Liver (tissue), 7 donors: ENCODE measurements at regions not wholly inside any gene's neighbourhood (a gene's known extent, or its start where the extent isn't known, plus 50 kb on each side); places are given as distances from the start of the nearest gene placed in this dataset.

Experiments used
- DNase-seq: peaks from one replicate; pipeline ENCODE4 v3.0.0-alpha.2; 2017; ENCODE audit warnings: low spot score
- H3K27ac ChIP-seq, 2 donors: one replicate each; pipeline ENCODE4 v1.7.0; 2013; ENCODE audit warnings: inconsistent platforms in 2 of 2, low read length in 2 of 2, control low read depth in 1 of 2, low read depth in 1 of 2, mild to moderate bottlenecking in 1 of 2
- H3K27me3 ChIP-seq, 4 donors: one replicate each; pipeline versions ENCODE4 v1.6.1 to v1.7.0; 2013; ENCODE audit warnings: low read length in 3 of 4, inconsistent platforms in 1 of 4, mild to moderate bottlenecking in 1 of 4, moderate library complexity in 1 of 4; ENCODE audit not compliant: control insufficient read depth in 4 of 4, insufficient read depth in 4 of 4
- H3K36me3 ChIP-seq, 4 donors: one replicate each; pipeline versions ENCODE4 v1.6.1 to v1.7.0; 2013; ENCODE audit warnings: low read length in 3 of 4, mild to moderate bottlenecking in 3 of 4, low read depth in 1 of 4, moderate library complexity in 1 of 4; ENCODE audit not compliant: control insufficient read depth in 4 of 4, insufficient read depth in 3 of 4
- H3K4me1 ChIP-seq, 4 donors: one replicate each; pipeline versions ENCODE4 v1.6.1 to v1.7.0; 2013; ENCODE audit warnings: low read length in 3 of 4, mild to moderate bottlenecking in 3 of 4, moderate library complexity in 1 of 4; ENCODE audit not compliant: control insufficient read depth in 4 of 4, insufficient read depth in 4 of 4
- H3K4me3 ChIP-seq, 3 donors: one replicate each; pipeline versions ENCODE4 v1.6.1 to v1.7.0; 2013; ENCODE audit warnings: low read length in 3 of 3, control low read depth in 1 of 3, low read depth in 1 of 3, mild to moderate bottlenecking in 1 of 3
- H3K9ac ChIP-seq, 2 donors: one replicate each; pipeline ENCODE4 v1.7.0; 2013; ENCODE audit warnings: low read length in 2 of 2, mild to moderate bottlenecking in 2 of 2, moderate library complexity in 2 of 2, control low read depth in 1 of 2, low read depth in 1 of 2
- H3K9me3 ChIP-seq, 4 donors: one replicate each; pipeline versions ENCODE4 v1.6.1 to v1.7.0; 2013; ENCODE audit warnings: low read length in 3 of 4; ENCODE audit not compliant: control insufficient read depth in 4 of 4
- EGR1 ChIP-seq, 2 donors: IDR thresholded peaks; 2 replicates each; pipeline ENCODE4 v1.6.1; 2016 to 2018; ENCODE audit warnings: antibody characterized with exemption in 2 of 2, low read depth in 2 of 2
- FOXA1 ChIP-seq: IDR thresholded peaks from 2 replicates; pipeline ENCODE4 v1.6.1; 2016; ENCODE audit warnings: antibody characterized with exemption
- FOXA2 ChIP-seq: IDR thresholded peaks from 2 replicates; pipeline ENCODE4 v1.6.1; 2016; ENCODE audit warnings: antibody characterized with exemption
- HNF4G ChIP-seq: IDR thresholded peaks from 2 replicates; pipeline ENCODE4 v1.6.1; 2016; ENCODE audit warnings: antibody characterized with exemption
- JUND ChIP-seq, 2 donors: IDR thresholded peaks; 2 replicates each; pipeline ENCODE4 v1.6.1; 2016; ENCODE audit warnings: antibody characterized with exemption in 2 of 2
- RXRA ChIP-seq, 2 donors: IDR thresholded peaks; 2 replicates each; pipeline ENCODE4 v1.6.1; 2017 to 2018; ENCODE audit warnings: antibody characterized with exemption in 2 of 2, mild to moderate bottlenecking in 1 of 2
- SP1 ChIP-seq: IDR thresholded peaks from 2 replicates; pipeline ENCODE4 v1.6.1; 2018; ENCODE audit warnings: antibody characterized with exemption, mild to moderate bottlenecking
- TAF1 ChIP-seq: conservative IDR thresholded peaks from 2 replicates; pipeline ENCODE4 v1.6.1; 2016; ENCODE audit warnings: antibody characterized with exemption, mild to moderate bottlenecking
- YY1 ChIP-seq: IDR thresholded peaks from 2 replicates; pipeline ENCODE4 v1.6.1; 2016; ENCODE audit warnings: antibody characterized with exemption, mild to moderate bottlenecking
- WGBS: extraction: QIAGEN DNeasy Blood & Tissue Kit; methylation state at CpG from one replicate; pipeline ENCODE4 v1.1.7; 2013; 5-methylcytosine and 5-hydroxymethylcytosine counted together
- TF ChIP-seq, protein P1 (sequence below): IDR thresholded peaks from 2 replicates; pipeline ENCODE4 v1.6.1; 2016; ENCODE audit warnings: antibody characterized with exemption
- TF ChIP-seq, protein P2 (sequence below): IDR thresholded peaks from 2 replicates; pipeline ENCODE4 v1.6.1; 2016; ENCODE audit warnings: antibody characterized with exemption
- TF ChIP-seq, protein P3 (sequence below): IDR thresholded peaks from 2 replicates; pipeline ENCODE4 v1.6.1; 2016; ENCODE audit warnings: antibody characterized with exemption, mild to moderate bottlenecking
- TF ChIP-seq, protein P4 (sequence below): IDR thresholded peaks from 2 replicates; pipeline ENCODE4 v1.6.1; 2016; ENCODE audit warnings: antibody characterized with exemption
- donor health status: healthy.
- donor health status: healthy.
- donor health status: healthy.
- donor health status: healthy.

DNA sequence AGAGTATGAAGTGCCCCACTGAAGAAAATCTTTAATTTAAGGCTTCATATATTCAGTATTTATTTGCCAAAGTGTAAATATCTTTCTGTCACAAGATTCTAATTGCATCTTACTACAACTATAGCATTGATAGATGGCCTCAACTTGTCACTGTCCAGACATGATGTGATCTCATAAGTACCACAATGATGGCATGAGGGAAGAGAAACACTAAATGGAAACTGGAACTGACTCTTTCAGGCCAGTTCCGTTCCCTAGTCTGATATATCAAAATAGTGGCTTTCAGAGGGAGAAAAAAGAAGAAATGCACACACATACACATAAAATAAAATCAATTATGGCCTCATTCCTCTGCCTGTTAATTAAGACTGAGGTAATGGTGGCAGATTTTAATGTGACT lies 615.7 kb downstream of the TBL1XR1 start:
- no peak for TF ChIP-seq SP1
- TF ChIP-seq, protein P1, sequence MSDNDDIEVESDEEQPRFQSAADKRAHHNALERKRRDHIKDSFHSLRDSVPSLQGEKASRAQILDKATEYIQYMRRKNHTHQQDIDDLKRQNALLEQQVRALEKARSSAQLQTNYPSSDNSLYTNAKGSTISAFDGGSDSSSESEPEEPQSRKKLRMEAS = no peak
- TF ChIP-seq, protein P2, sequence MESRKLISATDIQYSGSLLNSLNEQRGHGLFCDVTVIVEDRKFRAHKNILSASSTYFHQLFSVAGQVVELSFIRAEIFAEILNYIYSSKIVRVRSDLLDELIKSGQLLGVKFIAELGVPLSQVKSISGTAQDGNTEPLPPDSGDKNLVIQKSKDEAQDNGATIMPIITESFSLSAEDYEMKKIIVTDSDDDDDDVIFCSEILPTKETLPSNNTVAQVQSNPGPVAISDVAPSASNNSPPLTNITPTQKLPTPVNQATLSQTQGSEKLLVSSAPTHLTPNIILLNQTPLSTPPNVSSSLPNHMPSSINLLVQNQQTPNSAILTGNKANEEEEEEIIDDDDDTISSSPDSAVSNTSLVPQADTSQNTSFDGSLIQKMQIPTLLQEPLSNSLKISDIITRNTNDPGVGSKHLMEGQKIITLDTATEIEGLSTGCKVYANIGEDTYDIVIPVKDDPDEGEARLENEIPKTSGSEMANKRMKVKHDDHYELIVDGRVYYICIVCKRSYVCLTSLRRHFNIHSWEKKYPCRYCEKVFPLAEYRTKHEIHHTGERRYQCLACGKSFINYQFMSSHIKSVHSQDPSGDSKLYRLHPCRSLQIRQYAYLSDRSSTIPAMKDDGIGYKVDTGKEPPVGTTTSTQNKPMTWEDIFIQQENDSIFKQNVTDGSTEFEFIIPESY = no peak
- TF ChIP-seq RXRA (IDR thresholded peaks at IDR 0.05) = no peak
- TF ChIP-seq FOXA2 = no peak
- no peak for TF ChIP-seq YY1
- TF ChIP-seq JUND (IDR thresholded peaks at IDR 0.05) = no peak
- TF ChIP-seq EGR1 (IDR thresholded peaks at IDR 0.05; ENCODE audit: low read depth in 2 of 2) = no peak
- Histone ChIP-seq H3K4me1 (no peaks in the 10 kb centered on the region), H3K27ac (no peak overlapping the region), H3K27me3 (no peaks in the 10 kb centered on the region), H3K9ac (no peak overlapping the region), H3K9me3 (no peaks in the 10 kb centered on the region), H3K36me3 (no peaks in the 10 kb centered on the region), H3K4me3 (no peak overlapping the region)
- no peak for DNase-seq
- 74% methylated on average over 1 of the region's 1 CpG for WGBS

DNA sequence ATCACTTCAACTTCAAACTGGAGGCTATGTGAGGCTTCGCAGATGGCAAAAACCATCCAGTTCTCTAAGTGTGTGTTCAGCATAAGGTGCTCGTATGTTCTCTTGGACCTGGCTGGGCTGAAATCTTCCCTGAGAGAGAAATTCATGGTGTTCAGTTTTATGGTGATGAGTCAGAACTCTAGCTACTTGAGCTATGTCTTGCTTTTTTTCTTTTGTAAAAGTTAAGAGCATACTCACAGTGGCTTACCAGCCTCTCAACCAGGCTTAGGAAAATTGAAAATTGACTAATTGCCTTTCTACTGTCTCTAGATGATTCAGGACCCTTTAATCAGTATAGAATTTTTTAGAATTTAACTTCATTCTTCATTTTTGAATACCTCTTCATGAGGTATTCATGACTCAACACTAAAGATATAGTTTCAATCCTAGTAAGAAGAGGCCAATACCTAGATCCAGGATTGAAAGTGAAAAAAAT lies 617.5 kb downstream of the TBL1XR1 start:
- WGBS = 92% methylated on average over 2 of the region's 2 CpGs
- Histone ChIP-seq H3K27me3 (no peaks in the 10 kb centered on the region), H3K36me3 (no peaks in the 10 kb centered on the region), H3K4me1 (no peaks in the 10 kb centered on the region), H3K9me3 (no peaks in the 10 kb centered on the region), H3K27ac (no peak overlapping the region), H3K4me3 (no peak overlapping the region), H3K9ac (no peak overlapping the region)
- TF ChIP-seq SP1 = no peak
- no peak for DNase-seq

- TF ChIP-seq HNF4G (no peak), SP1 (no peak), RXRA (IDR thresholded peaks at IDR 0.05) (no peak), TAF1 (no peak), FOXA1 (no peak)
- TF ChIP-seq, protein P3, sequence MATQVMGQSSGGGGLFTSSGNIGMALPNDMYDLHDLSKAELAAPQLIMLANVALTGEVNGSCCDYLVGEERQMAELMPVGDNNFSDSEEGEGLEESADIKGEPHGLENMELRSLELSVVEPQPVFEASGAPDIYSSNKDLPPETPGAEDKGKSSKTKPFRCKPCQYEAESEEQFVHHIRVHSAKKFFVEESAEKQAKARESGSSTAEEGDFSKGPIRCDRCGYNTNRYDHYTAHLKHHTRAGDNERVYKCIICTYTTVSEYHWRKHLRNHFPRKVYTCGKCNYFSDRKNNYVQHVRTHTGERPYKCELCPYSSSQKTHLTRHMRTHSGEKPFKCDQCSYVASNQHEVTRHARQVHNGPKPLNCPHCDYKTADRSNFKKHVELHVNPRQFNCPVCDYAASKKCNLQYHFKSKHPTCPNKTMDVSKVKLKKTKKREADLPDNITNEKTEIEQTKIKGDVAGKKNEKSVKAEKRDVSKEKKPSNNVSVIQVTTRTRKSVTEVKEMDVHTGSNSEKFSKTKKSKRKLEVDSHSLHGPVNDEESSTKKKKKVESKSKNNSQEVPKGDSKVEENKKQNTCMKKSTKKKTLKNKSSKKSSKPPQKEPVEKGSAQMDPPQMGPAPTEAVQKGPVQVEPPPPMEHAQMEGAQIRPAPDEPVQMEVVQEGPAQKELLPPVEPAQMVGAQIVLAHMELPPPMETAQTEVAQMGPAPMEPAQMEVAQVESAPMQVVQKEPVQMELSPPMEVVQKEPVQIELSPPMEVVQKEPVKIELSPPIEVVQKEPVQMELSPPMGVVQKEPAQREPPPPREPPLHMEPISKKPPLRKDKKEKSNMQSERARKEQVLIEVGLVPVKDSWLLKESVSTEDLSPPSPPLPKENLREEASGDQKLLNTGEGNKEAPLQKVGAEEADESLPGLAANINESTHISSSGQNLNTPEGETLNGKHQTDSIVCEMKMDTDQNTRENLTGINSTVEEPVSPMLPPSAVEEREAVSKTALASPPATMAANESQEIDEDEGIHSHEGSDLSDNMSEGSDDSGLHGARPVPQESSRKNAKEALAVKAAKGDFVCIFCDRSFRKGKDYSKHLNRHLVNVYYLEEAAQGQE = no peak
- TF ChIP-seq, protein P4, sequence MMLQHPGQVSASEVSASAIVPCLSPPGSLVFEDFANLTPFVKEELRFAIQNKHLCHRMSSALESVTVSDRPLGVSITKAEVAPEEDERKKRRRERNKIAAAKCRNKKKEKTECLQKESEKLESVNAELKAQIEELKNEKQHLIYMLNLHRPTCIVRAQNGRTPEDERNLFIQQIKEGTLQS = no peak
- TF ChIP-seq, protein P2 = no peak
- TF ChIP-seq, protein P1 = no peak
- H3K4me3 ChIP-seq = no peak overlapping the region
- H3K27ac ChIP-seq = no peak overlapping the region
- H3K9me3 ChIP-seq = no peaks in the 10 kb centered on the region
- no peak for DNase-seq
- 82% methylated on average over 3 of the region's 3 CpGs for WGBS
- no peak overlapping the region for H3K9ac ChIP-seq
- H3K36me3 ChIP-seq = no peaks in the 10 kb centered on the region
- H3K4me1 ChIP-seq = no peaks in the 10 kb centered on the region
- no peaks in the 10 kb centered on the region for H3K27me3 ChIP-seq
These were observed 619.0 kb downstream of the TBL1XR1 start for GRCh38 chr3:176578316-176578715.
